OCI-LY1 (cell line): ENCODE measurements at regions not wholly inside any gene's neighbourhood (a gene's known extent, or its start where the extent isn't known, plus 50 kb on each side); places are given as distances from the start of the nearest gene placed in this dataset.

Experiments
- EZH2 ChIP-seq: fragments of 200-600 bp; sonication (generic), shearing (Covaris generic); IDR thresholded peaks from 2 replicates; pipeline ENCODE4 v1.8.0; 2017; ENCODE audit warnings: borderline replicate concordance, mixed run types, mild to moderate bottlenecking, antibody characterized with exemption, low read length, moderate library complexity, mixed read lengths
- TF ChIP-seq, protein P1 (sequence below): fragments of 200-600 bp; sonication (generic), shearing (Covaris generic); IDR thresholded peaks from 2 replicates; pipeline ENCODE4 v1.5.1; 2017; ENCODE audit warnings: mild to moderate bottlenecking, antibody characterized with exemption, low read length, moderate library complexity, mixed read lengths

DNA sequence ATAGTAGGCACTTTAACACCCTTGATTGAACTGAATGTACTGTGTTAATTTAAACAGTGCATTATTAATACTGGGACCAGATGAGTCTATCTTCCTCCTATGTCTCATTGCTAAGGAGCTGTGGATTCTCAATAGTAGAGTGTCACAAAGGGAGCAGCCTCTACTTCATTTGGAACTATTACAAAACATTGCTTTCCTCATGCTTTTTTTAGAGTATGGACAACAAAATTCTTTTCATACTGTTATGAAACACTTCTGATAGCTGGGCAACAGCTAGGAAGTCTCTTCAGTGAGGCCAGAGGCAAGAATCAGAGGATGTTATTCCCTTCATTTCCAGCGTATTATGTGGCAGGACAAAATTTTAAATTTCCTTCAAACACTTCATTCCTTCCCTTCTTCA lies 160.8 kb downstream of the FBXO8 start:
- no peak for TF ChIP-seq EZH2
- TF ChIP-seq, protein P1, sequence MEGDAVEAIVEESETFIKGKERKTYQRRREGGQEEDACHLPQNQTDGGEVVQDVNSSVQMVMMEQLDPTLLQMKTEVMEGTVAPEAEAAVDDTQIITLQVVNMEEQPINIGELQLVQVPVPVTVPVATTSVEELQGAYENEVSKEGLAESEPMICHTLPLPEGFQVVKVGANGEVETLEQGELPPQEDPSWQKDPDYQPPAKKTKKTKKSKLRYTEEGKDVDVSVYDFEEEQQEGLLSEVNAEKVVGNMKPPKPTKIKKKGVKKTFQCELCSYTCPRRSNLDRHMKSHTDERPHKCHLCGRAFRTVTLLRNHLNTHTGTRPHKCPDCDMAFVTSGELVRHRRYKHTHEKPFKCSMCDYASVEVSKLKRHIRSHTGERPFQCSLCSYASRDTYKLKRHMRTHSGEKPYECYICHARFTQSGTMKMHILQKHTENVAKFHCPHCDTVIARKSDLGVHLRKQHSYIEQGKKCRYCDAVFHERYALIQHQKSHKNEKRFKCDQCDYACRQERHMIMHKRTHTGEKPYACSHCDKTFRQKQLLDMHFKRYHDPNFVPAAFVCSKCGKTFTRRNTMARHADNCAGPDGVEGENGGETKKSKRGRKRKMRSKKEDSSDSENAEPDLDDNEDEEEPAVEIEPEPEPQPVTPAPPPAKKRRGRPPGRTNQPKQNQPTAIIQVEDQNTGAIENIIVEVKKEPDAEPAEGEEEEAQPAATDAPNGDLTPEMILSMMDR = no peak
